GM12878 (cell line): ENCODE measurements at regions not wholly inside any gene's neighbourhood (a gene's known extent, or its start where the extent isn't known, plus 50 kb on each side); places are given as distances from the start of the nearest gene placed in this dataset.

Source experiments
- ATAC-seq: fragments of 200-7000 bp; cut with Tn5 transposase; 3 replicates; pipeline ENCODE4 v1.9.1; 2020; ENCODE audit warnings: mild to moderate bottlenecking, moderate library complexity
- BruUV-seq: library from RNA; stranded (reverse); fragments of 400-500 nt; replicated peaks from 2 replicates; lab custom pipeline; 2021; lab: Mats Ljungman, UMichigan
- CTCF ChIA-PET: fragments of 300-600 bp; sonication (Branson Sonifier 250); formaldehyde crosslinking; extraction: SDS; loops from one replicate; lab custom pipeline; 2021; ENCODE audit warnings: inconsistent platforms; lab: Yijun Ruan, JAX
- POLR2A ChIA-PET: fragments of 350-600 bp; formaldehyde crosslinking; extraction: SDS; loops from one replicate; lab custom pipeline; 2021; ENCODE audit warnings: inconsistent platforms; lab: Charles Lee
- RAD21 ChIA-PET: fragments of 300-600 bp; sonication (Branson Sonifier 250); formaldehyde crosslinking; loops from one replicate; lab custom pipeline; 2023; ENCODE audit warnings: antibody characterized with exemption; ENCODE audit not compliant: unreplicated experiment; lab: Charles Lee
- SMC1A ChIA-PET: fragments of 300-600 bp; sonication (Branson Sonifier 250); formaldehyde crosslinking; loops from one replicate; lab custom pipeline; 2023; ENCODE audit not compliant: unreplicated experiment, uncharacterized antibody; lab: Charles Lee
- DNase-seq: peaks from one replicate; pipeline ENCODE4 v3.0.0-alpha.2; 2011; ENCODE audit warnings: low read depth, low spot score
- FAIRE-seq: peaks from 3 replicates; lab custom pipeline; 2011; peaks lifted over from hg19 to GRCh38; lab: Jason Lieb, UNC
- H2AFZ ChIP-seq: 2 replicates; pipeline ENCODE4 v1.6.0; 2011; ENCODE audit warnings: low read depth, low read length, control low read depth; ENCODE audit not compliant: control insufficient read depth
- H3K27ac ChIP-seq: 2 replicates; pipeline ENCODE4 v1.5.1; 2011; ENCODE audit warnings: control low read depth; ENCODE audit not compliant: control insufficient read depth, insufficient read depth
- H3K27me3 ChIP-seq, 2 experiments: replicated peaks in 1 of 2; 2 replicates each; pipeline versions ENCODE4 v1.6.0 to v1.6.1; 2011; ENCODE audit warnings: low read length in 1 of 2; ENCODE audit not compliant: control insufficient read depth in 2 of 2, insufficient read depth in 2 of 2
- H3K36me3 ChIP-seq, 2 experiments: 2 replicates each; pipeline ENCODE4 v1.5.1; 2011; ENCODE audit warnings: low read length in 1 of 2; ENCODE audit not compliant: control insufficient read depth in 2 of 2, insufficient read depth in 2 of 2
- H3K4me1 ChIP-seq: 2 replicates; pipeline ENCODE4 v1.6.1; 2011; ENCODE audit warnings: mild to moderate bottlenecking, low read length, moderate library complexity, mixed read lengths; ENCODE audit not compliant: control insufficient read depth, insufficient read depth
- H3K4me2 ChIP-seq: 2 replicates; pipeline ENCODE4 v1.6.0; 2011; ENCODE audit warnings: control low read depth; ENCODE audit not compliant: control insufficient read depth, insufficient read depth
- H3K4me3 ChIP-seq: fragments of 200-600 bp; sonication (generic); 2 replicates; pipeline ENCODE4 v1.5.1; 2016
- H3K79me2 ChIP-seq: 2 replicates; pipeline ENCODE4 v1.6.0; 2011; ENCODE audit warnings: low read length; ENCODE audit not compliant: control insufficient read depth, insufficient read depth
- H3K9ac ChIP-seq: 2 replicates; pipeline ENCODE4 v1.8.0; 2011; ENCODE audit warnings: low read length, control low read depth, mixed read lengths; ENCODE audit not compliant: control insufficient read depth, insufficient read depth
- H3K9me3 ChIP-seq: replicated peaks from 3 replicates; pipeline ENCODE4 v1.5.1; 2011; ENCODE audit warnings: mild to moderate bottlenecking, low read length; ENCODE audit not compliant: control insufficient read depth, insufficient read depth
- H4K20me1 ChIP-seq: 2 replicates; pipeline ENCODE4 v1.6.0; 2011; ENCODE audit not compliant: control insufficient read depth, insufficient read depth
- ATF7 ChIP-seq: fragments of 450-650 bp; IDR thresholded peaks from 2 replicates; pipeline ENCODE4 v1.6.1; 2016; ENCODE audit warnings: low read depth, mild to moderate bottlenecking
- BACH1 ChIP-seq: fragments of 450-650 bp; IDR thresholded peaks from 2 replicates; pipeline ENCODE4 v1.6.1; 2017; ENCODE audit warnings: mild to moderate bottlenecking, borderline replicate concordance
- CREB1 ChIP-seq: IDR thresholded peaks from 2 replicates; pipeline ENCODE4 v1.6.1; 2012; ENCODE audit warnings: low read depth, mild to moderate bottlenecking, inconsistent platforms
- CREM ChIP-seq: IDR thresholded peaks from 2 replicates; pipeline ENCODE4 v1.6.1; 2014; ENCODE audit warnings: antibody characterized with exemption, low read depth
- ESRRA ChIP-seq: IDR thresholded peaks from 2 replicates; pipeline ENCODE4 v1.6.1; 2012; ENCODE audit warnings: mild to moderate bottlenecking, low read length, improper control_type of control experiment
- GATAD2B ChIP-seq: fragments of 450-650 bp; conservative IDR thresholded peaks from 2 replicates; pipeline ENCODE4 v1.6.1; 2017; ENCODE audit warnings: low read depth, mild to moderate bottlenecking, moderate library complexity
- IKZF2 ChIP-seq, 2 experiments: fragments of 450-650 bp; IDR thresholded peaks; 2 replicates each; pipeline ENCODE4 v1.6.1; 2017; ENCODE audit warnings: mild to moderate bottlenecking in 2 of 2, moderate library complexity in 2 of 2
- NR2C1 ChIP-seq: fragments of 450-650 bp; IDR thresholded peaks from 2 replicates; pipeline ENCODE4 v1.6.1; 2017; ENCODE audit warnings: antibody characterized with exemption, mild to moderate bottlenecking, moderate library complexity
- NRF1 ChIP-seq: conservative IDR thresholded peaks from 2 replicates; pipeline ENCODE4 v1.6.1; 2011; ENCODE audit warnings: mild to moderate bottlenecking, low read depth, low read length, improper control_type of control experiment
- RCOR1 ChIP-seq: conservative IDR thresholded peaks from 2 replicates; pipeline ENCODE4 v1.6.1; 2012; ENCODE audit warnings: low read depth, low read length, improper control_type of control experiment
- SRF ChIP-seq, 2 experiments: IDR thresholded peaks; 2 replicates each; pipeline ENCODE4 v1.6.1; 2011; ENCODE audit warnings: low read depth in 2 of 2, low read length in 2 of 2, mild to moderate bottlenecking in 1 of 2, moderate library complexity in 1 of 2
- TARDBP ChIP-seq: IDR thresholded peaks from 2 replicates; pipeline ENCODE4 v1.6.1; 2016; ENCODE audit warnings: borderline replicate concordance
- YBX1 ChIP-seq: fragments of 450-650 bp; IDR thresholded peaks from 2 replicates; pipeline ENCODE4 v1.6.1; 2016; ENCODE audit warnings: antibody characterized with exemption
- WGBS: methylation state at CpG from one replicate; pipeline ENCODE4 v1.1.6; 2016; ENCODE audit warnings: low lambda C conversion rate; ENCODE audit not compliant: insufficient replicate concordance, insufficient coverage; ENCODE audit errors: missing lambda C conversion rate; 5-methylcytosine and 5-hydroxymethylcytosine counted together
- in situ Hi-C: fragments of 300-500 bp; cut with MboI; formaldehyde crosslinking; loops from 9 replicates; pipeline ENCODE4 v1.14.3; 2018; ENCODE audit warnings: mixed read lengths
- intact Hi-C: fragments of 100-400 bp; cut with micrococcal nuclease; formaldehyde crosslinking; loops from one replicate; pipeline ENCODE4 v1.14.2; 2022; ENCODE audit not compliant: unreplicated experiment
- TF ChIP-seq, protein P1 (sequence below): fragments of 450-650 bp; IDR thresholded peaks from 2 replicates; pipeline ENCODE4 v1.6.1; 2016; ENCODE audit warnings: mild to moderate bottlenecking
- TF ChIP-seq, protein P2 (sequence below): fragments of 450-650 bp; IDR thresholded peaks from 2 replicates; pipeline ENCODE4 v1.6.1; 2016; ENCODE audit warnings: mild to moderate bottlenecking, moderate library complexity, borderline replicate concordance

DNA sequence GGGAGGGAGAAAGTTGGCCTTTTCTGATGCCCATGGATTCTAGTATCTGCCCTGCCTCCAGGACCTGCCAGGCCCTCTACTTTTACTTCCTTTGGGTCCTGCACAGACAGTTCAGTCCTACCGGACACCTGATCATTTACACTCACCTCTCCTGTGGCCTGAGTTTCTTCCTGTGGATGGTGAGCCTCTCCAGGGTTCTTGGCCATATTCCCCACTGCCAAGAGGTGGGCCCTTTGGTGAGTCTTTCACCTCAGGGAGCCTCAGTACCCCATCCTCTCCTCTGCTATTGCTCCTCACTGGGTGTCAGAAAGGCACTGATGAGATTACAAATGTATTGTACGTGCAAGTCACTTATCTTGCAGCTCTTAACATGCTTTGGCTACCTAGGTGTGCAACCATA, 81.4 kb upstream of the ETV3 start:
- Histone ChIP-seq H2AFZ (no peak overlapping the region), H3K27me3 (peaks cover 0 to 20% of the 10 kb centered on the region in 2 experiments; a peak in 2 of 4 replicates), H3K79me2 (no peaks in the 10 kb centered on the region), H4K20me1 (no peaks in the 10 kb centered on the region), H3K9ac (no peak overlapping the region), H3K4me3 (no peak overlapping the region), H3K4me2 (no peak overlapping the region), H3K36me3 (no peaks in the 10 kb centered on the region), H3K9me3 (no peaks in the 10 kb centered on the region; the same call in 2 of the 3 replicates), H3K27ac (no peak overlapping the region), H3K4me1 (no peaks in the 10 kb centered on the region)
- BruUV-seq, result no TSS peak
- ChIA-PET SMC1A (no interaction called here), CTCF (no interaction called here), RAD21 (no interaction called here), POLR2A (no interaction called here)
- no peak for FAIRE-seq
- 30% methylated on average over 2 of the region's 2 CpGs for WGBS
- DNase-seq, result no peak
- in situ Hi-C loops (no loop called here), intact Hi-C loops (no loop called here)
- TF ChIP-seq CREB1 (no peak), TARDBP (no peak), CREM (no peak), ESRRA (no peak), ATF7 (no peak), IKZF2 (IDR thresholded peaks at IDR 0.05) (no peak), RCOR1 (no peak), SRF (IDR thresholded peaks at IDR 0.05; ENCODE audit: low read depth in 2 of 2, low read length in 2 of 2) (no peak), GATAD2B (no peak), NRF1 (no peak), BACH1 (no peak), NR2C1 (no peak), YBX1 (no peak)
- TF ChIP-seq, protein P1, sequence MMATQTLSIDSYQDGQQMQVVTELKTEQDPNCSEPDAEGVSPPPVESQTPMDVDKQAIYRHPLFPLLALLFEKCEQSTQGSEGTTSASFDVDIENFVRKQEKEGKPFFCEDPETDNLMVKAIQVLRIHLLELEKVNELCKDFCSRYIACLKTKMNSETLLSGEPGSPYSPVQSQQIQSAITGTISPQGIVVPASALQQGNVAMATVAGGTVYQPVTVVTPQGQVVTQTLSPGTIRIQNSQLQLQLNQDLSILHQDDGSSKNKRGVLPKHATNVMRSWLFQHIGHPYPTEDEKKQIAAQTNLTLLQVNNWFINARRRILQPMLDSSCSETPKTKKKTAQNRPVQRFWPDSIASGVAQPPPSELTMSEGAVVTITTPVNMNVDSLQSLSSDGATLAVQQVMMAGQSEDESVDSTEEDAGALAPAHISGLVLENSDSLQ, result no peak
- TF ChIP-seq, protein P2, sequence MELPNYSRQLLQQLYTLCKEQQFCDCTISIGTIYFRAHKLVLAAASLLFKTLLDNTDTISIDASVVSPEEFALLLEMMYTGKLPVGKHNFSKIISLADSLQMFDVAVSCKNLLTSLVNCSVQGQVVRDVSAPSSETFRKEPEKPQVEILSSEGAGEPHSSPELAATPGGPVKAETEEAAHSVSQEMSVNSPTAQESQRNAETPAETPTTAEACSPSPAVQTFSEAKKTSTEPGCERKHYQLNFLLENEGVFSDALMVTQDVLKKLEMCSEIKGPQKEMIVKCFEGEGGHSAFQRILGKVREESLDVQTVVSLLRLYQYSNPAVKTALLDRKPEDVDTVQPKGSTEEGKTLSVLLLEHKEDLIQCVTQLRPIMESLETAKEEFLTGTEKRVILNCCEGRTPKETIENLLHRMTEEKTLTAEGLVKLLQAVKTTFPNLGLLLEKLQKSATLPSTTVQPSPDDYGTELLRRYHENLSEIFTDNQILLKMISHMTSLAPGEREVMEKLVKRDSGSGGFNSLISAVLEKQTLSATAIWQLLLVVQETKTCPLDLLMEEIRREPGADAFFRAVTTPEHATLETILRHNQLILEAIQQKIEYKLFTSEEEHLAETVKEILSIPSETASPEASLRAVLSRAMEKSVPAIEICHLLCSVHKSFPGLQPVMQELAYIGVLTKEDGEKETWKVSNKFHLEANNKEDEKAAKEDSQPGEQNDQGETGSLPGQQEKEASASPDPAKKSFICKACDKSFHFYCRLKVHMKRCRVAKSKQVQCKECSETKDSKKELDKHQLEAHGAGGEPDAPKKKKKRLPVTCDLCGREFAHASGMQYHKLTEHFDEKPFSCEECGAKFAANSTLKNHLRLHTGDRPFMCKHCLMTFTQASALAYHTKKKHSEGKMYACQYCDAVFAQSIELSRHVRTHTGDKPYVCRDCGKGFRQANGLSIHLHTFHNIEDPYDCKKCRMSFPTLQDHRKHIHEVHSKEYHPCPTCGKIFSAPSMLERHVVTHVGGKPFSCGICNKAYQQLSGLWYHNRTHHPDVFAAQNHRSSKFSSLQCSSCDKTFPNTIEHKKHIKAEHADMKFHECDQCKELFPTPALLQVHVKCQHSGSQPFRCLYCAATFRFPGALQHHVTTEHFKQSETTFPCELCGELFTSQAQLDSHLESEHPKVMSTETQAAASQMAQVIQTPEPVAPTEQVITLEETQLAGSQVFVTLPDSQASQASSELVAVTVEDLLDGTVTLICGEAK, result no peak
- ATAC-seq, result no peak
